ENCODE measurements at regions not wholly inside any gene's neighbourhood (a gene's known extent, or its start where the extent isn't known, plus 50 kb on each side); places are given as distances from the start of the nearest gene placed in this dataset.
"Not testable (repeated sequence)": the region's sequence is repeated elsewhere in the genome, so short reads cannot be mapped to it uniquely, and the experiment has no call there.

GRCh38 chr11:112310848-112311247 is 50.2 kb upstream of the PLET1 start:
- DNase-seq = no peak

- no peak for DNase-seq
These were observed 54.5 kb upstream of the PLET1 start for GRCh38 chr11:112315057-112315720.

- DNase-seq = no peak
These were observed 55.4 kb upstream of the PLET1 start for GRCh38 chr11:112315861-112316739.

- no peak for DNase-seq
These were observed 56.3 kb upstream of the PLET1 start for GRCh38 chr11:112316971-112317370.

- DNase-seq = peak; percentile 10
These were observed 57.5 kb upstream of the PLET1 start for GRCh38 chr11:112318184-112318591.

GRCh38 chr11:112318661-112319060 is 58.0 kb upstream of the PLET1 start:
- no peak for DNase-seq

- no peak for DNase-seq
These were observed 60.0 kb upstream of the PLET1 start for GRCh38 chr11:112320668-112321067.

GRCh38 chr11:112321501-112322172 is 61.0 kb upstream of the PLET1 start:
- DNase-seq = peak; percentile 18

- DNase-seq = no peak
These were observed 61.6 kb upstream of the PLET1 start for GRCh38 chr11:112322173-112322790.

- no peak for DNase-seq
These were observed 73.7 kb upstream of the PLET1 start for GRCh38 chr11:112334381-112334780.

GRCh38 chr11:112336356-112336886 is 75.8 kb upstream of the PLET1 start:
- DNase-seq = no peak

- no peak for DNase-seq
These were observed 78.9 kb upstream of the PLET1 start for GRCh38 chr11:112339566-112339965.

GRCh38 chr11:112343368-112344039 is 82.8 kb upstream of the PLET1 start:
- DNase-seq = no peak

GRCh38 chr11:112344040-112344413 is 83.4 kb upstream of the PLET1 start:
- no peak for DNase-seq

- no peak for DNase-seq
These were observed 84.5 kb upstream of the PLET1 start for GRCh38 chr11:112345166-112345565.

- DNase-seq = no peak
These were observed 85.0 kb upstream of the PLET1 start for GRCh38 chr11:112345706-112346105.

- no peak for DNase-seq
These were observed 85.9 kb upstream of the PLET1 start for GRCh38 chr11:112346586-112346985.

GRCh38 chr11:112348480-112349029 is 87.9 kb upstream of the PLET1 start:
- no peak for DNase-seq

- DNase-seq = not testable (repeated sequence)
These were observed 90.8 kb upstream of the PLET1 start for GRCh38 chr11:112351423-112351822.

- DNase-seq = peak; percentile 7
These were observed 92.2 kb upstream of the PLET1 start for GRCh38 chr11:112352907-112353306.

GRCh38 chr11:112354364-112354763 is 93.7 kb upstream of the PLET1 start:
- DNase-seq = no peak

GRCh38 chr11:112355726-112356125 is 95.1 kb upstream of the PLET1 start:
- peak; percentile 10 for DNase-seq

Measured in suppressor macrophage treated with lipopolysaccharide for 4 hours (primary cell).